ENCODE measurements at regions not wholly inside any gene's neighbourhood (a gene's known extent, or its start where the extent isn't known, plus 50 kb on each side); places are given as distances from the start of the nearest gene placed in this dataset.

GRCh38 chr2:177020524-177021119, 192.0 kb upstream of the HNRNPA3 start:
- DNase-seq (ENCODE audit: low spot score): no peak

- no peak for DNase-seq (ENCODE audit: low spot score)
Measured at GRCh38 chr2:177021706-177022343, 190.8 kb upstream of the HNRNPA3 start.

- DNase-seq (ENCODE audit: low spot score): no peak
Measured at GRCh38 chr2:177024765-177025164, 187.8 kb upstream of the HNRNPA3 start.

- no peak for DNase-seq (ENCODE audit: low spot score)
Measured at GRCh38 chr2:177026253-177026652, 186.3 kb upstream of the HNRNPA3 start.

GRCh38 chr2:177026956-177027355, 185.6 kb upstream of the HNRNPA3 start:
- DNase-seq (ENCODE audit: low spot score): no peak

- DNase-seq (ENCODE audit: low spot score): no peak
Measured at GRCh38 chr2:177028296-177028695, 184.3 kb upstream of the HNRNPA3 start.

- no peak for DNase-seq (ENCODE audit: low spot score)
Measured at GRCh38 chr2:177029075-177029474, 183.5 kb upstream of the HNRNPA3 start.

GRCh38 chr2:177029501-177029900, 183.1 kb upstream of the HNRNPA3 start:
- DNase-seq (ENCODE audit: low spot score): no peak

- DNase-seq (ENCODE audit: low spot score): no peak
Measured at GRCh38 chr2:177029901-177030300, 182.7 kb upstream of the HNRNPA3 start.

GRCh38 chr2:177030451-177031105, 182.0 kb upstream of the HNRNPA3 start:
- no peak for DNase-seq (ENCODE audit: low spot score)

GRCh38 chr2:177031438-177032180, 181.0 kb upstream of the HNRNPA3 start:
- DNase-seq (ENCODE audit: low spot score): no peak

GRCh38 chr2:177036747-177037146, 175.8 kb upstream of the HNRNPA3 start:
- DNase-seq (ENCODE audit: low spot score): no peak

- DNase-seq (ENCODE audit: low spot score): no peak
Measured at GRCh38 chr2:177037569-177037968, 175.0 kb upstream of the HNRNPA3 start.

- DNase-seq (ENCODE audit: low spot score): no peak
Measured at GRCh38 chr2:177038787-177039484, 173.7 kb upstream of the HNRNPA3 start.

- DNase-seq (ENCODE audit: low spot score): no peak
Measured at GRCh38 chr2:177042311-177042710, 170.3 kb upstream of the HNRNPA3 start.

GRCh38 chr2:177044671-177045070, 167.9 kb upstream of the HNRNPA3 start:
- no peak for DNase-seq (ENCODE audit: low spot score)

- DNase-seq (ENCODE audit: low spot score): no peak
Measured at GRCh38 chr2:177048981-177049380, 163.6 kb upstream of the HNRNPA3 start.

- DNase-seq (ENCODE audit: low spot score): no peak
Measured at GRCh38 chr2:177051278-177051677, 161.3 kb upstream of the HNRNPA3 start.

- DNase-seq (ENCODE audit: low spot score): no peak
Measured at GRCh38 chr2:177052471-177052870, 160.1 kb upstream of the HNRNPA3 start.

GRCh38 chr2:177053038-177053437, 159.6 kb upstream of the HNRNPA3 start:
- no peak for DNase-seq (ENCODE audit: low spot score)

- DNase-seq (ENCODE audit: low spot score): no peak
Measured at GRCh38 chr2:177053716-177054115, 158.9 kb upstream of the HNRNPA3 start.

GRCh38 chr2:177056481-177056929, 156.1 kb upstream of the HNRNPA3 start:
- DNase-seq (ENCODE audit: low spot score): no peak
